ENCODE measurements at regions not wholly inside any gene's neighbourhood (a gene's known extent, or its start where the extent isn't known, plus 50 kb on each side); places are given as distances from the start of the nearest gene placed in this dataset.

DNA sequence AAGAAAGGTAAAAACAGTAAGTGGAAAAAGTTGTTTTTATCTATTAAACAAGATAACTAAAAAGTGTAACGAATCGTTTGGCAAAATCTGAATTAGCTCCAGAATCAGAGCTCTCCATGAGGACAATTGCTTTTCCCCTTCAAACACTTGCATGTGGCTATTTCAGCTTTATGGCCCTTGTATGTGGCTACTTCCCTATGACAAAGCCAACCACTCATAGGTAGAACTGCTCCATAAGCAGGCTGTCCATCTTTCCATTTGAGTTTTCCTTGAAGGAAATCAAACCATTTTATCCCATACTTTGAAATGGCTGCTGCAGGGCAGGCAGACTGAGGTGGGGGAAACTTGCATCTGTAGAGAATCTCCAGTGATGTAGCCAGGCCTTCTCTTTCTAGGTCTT is 445.5 kb upstream of the ID2 start:
- TF ChIP-seq, protein P1, sequence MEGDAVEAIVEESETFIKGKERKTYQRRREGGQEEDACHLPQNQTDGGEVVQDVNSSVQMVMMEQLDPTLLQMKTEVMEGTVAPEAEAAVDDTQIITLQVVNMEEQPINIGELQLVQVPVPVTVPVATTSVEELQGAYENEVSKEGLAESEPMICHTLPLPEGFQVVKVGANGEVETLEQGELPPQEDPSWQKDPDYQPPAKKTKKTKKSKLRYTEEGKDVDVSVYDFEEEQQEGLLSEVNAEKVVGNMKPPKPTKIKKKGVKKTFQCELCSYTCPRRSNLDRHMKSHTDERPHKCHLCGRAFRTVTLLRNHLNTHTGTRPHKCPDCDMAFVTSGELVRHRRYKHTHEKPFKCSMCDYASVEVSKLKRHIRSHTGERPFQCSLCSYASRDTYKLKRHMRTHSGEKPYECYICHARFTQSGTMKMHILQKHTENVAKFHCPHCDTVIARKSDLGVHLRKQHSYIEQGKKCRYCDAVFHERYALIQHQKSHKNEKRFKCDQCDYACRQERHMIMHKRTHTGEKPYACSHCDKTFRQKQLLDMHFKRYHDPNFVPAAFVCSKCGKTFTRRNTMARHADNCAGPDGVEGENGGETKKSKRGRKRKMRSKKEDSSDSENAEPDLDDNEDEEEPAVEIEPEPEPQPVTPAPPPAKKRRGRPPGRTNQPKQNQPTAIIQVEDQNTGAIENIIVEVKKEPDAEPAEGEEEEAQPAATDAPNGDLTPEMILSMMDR (IDR thresholded peaks at IDR 0.05; ENCODE audit: low read length) = no peak
- TF ChIP-seq EZH2 (optimal IDR thresholded peaks at IDR 0.05; ENCODE audit: low read depth, low read length) (no peak), EZH2phosphoT487 (IDR thresholded peaks at IDR 0.05; ENCODE audit: low read length) (no peak)
